ENCODE measurements at regions not wholly inside any gene's neighbourhood (a gene's known extent, or its start where the extent isn't known, plus 50 kb on each side); places are given as distances from the start of the nearest gene placed in this dataset.

DNA sequence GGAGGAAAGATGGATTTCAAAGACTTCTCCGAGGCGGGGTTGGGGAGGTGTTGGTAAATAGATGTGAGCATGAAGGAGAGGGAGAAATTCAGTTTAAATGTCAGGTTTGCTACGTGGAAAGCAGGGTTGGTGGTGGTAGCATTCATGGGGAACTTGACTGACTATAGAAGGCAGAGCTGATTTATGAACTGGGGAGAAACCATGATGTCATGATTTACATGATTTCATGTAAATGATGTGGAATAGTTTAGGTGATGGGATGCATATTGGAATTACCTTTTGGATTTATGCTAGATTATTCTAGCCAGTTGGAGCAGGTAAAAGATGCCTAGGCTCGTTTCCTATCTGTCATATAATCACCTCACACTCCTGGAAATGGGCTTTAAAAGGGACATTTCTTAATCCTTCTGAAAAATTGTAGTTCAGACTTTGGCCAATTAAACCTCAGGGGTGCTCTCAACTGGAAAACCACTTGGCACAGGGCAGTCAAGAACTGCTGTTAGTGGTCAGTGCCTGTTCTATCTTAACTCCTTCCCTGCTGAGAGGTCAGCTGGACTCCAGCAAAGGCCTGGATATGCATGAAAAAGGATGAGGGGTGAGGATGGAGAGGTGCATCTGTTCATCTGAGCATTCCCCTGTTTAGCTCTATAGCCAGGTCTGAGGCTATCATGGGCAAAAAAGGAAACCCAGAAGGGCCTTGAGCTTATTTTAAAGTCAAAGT lies 50.1 kb upstream of the BASP1 start:
- no peak for DNase-seq

Measured in amygdala (tissue), 56 donors.